GM18873 (cell line): ENCODE measurements at regions not wholly inside any gene's neighbourhood (a gene's known extent, or its start where the extent isn't known, plus 50 kb on each side); places are given as distances from the start of the nearest gene placed in this dataset.
"Not testable (repeated sequence)": the region's sequence is repeated elsewhere in the genome, so short reads cannot be mapped to it uniquely, and the experiment has no call there.

Experiments
- ATAC-seq: cut with Tn5 transposase; IDR thresholded peaks from one replicate; pipeline ENCODE4 v1.9.1; 2021; ENCODE audit warnings: mild to moderate bottlenecking, moderate library complexity, moderate number of reproducible peaks; ENCODE audit not compliant: unreplicated experiment, low FRiP score

DNA sequence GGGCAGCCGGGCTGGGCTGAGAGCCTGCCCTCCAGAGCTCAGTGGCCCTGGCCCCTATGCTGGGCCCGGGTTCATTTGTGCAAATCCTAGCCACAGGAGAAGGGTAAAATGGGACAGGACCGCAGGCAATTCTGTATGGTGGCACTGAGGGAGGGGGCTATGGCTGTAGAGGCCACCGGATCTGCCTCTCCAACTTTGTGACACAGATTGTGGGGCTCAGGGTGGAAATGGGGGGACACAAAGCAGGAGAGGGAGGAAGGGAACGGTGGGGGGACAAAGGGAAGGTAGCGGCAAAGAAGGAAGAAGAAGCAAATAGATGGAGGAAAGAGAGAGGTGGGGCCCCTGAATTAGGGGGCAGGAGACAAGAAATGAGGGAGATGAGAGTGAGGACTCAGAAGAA, 201.1 kb downstream of the SMAD2 start:
- ATAC-seq = no peak

DNA sequence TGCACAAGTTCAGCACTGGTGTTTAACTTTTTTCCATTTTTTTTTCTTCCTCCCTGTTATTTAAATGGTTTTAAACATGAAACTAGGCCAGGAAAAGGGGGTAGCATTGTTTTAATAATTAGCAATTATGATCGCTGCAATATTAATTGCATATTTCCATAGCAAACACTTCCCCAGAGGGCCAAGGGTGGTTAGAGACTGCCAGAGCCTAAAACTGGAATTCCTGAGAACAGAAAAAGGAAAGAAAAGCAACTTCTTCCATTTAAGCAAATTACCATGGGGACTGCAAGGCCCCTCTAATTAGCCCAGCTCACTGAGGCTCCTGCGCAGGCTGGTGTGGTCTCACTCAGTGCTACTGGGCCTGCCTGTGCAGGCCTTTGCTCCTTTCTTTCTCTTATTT, 201.5 kb downstream of the SMAD2 start:
- ATAC-seq = no peak

DNA sequence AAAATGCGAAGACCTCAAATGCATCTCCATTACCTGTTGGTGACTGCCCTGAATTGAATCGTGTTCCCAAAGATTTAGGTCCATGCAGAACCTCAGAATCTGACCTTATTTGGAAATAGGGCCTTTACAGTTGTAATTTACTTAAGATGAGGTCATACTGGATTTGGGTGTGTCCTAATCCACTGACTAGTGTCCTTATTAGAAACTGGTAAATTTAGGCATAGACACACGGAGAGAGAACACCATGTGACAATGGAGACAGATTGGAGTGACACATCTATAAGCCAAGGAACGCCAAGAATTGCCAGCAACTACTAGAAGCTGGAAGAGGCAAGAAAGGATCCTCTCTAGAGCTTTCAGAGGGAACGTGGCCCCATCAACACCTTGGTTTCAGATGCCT, 203.1 kb downstream of the SMAD2 start:
- no peak for ATAC-seq

DNA sequence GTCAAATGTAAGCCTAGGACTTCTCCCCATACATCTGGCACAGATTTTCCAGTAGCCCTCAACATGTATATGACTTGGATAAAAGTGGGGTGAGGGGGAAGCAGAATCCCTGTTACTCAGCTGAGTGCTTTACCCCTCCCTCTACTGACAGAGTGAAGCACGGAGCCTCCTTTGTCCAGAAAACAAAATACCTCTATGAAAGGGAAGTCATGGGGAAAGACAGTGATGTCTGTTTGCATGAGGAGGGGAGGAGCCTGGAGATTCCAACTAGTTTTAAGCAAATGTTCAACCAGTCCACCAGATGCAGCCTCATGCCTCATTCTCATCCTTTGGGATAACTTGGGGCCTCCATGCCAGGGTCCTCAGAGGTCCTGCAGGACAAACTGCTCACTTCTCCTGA, 203.9 kb downstream of the SMAD2 start:
- no peak for ATAC-seq

DNA sequence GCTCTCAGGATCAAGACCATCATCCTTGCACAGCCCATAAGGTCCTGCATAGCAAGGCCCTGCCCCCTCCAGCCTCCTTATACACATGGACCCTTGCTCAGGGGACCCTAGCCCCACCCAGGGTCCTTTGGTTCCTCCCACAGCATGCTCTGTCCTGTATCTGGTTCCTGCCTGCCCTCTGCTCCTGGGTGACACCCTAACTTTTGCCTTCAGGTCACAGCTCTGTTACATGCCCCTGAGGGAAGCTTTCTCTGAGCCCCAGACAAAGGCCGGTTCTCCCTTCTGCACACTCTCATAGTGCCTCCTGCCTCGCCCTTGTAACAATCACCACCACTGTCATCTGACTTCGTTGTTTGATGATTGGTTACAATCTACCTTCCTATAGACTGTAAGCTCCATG, 204.8 kb downstream of the SMAD2 start:
- no peak for ATAC-seq

DNA sequence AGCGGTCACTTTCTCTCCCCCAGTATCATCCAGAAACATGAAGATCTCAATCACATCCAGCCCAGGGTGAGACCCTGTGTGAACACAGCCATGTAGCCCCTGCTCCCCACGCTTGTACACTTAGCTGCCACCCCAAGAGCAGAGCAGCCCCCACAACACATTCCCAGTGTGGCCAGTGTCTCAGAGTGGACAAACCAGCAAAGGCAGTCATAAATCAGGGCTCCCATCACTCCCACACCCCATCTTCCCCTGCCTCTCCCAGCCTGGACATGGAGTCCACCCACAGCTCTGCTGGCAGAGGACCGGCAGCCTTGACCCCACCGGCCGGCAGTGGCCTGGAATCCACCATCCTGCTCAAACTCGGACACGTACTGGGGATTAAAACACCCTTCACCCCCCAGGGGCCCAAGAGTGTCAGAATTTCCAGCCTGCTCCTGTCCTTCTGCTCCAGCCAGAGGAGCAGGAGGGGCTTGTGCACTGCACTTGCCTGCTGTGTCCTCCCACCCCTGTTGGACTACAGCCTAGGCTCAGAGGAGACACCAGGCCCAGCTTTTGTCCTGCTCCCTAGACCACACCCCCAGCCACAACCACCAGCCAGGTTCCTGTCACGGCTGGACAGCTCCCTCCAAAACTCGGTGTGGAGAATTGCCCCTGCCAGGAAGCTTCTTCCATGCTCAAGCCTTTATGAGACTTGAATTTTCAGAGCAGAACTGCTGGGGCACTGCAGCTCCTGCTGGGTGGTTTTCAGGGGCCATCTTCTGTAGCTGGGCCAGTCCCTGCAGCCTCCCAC, 206.1 kb downstream of the SMAD2 start:
- ATAC-seq = no peak

DNA sequence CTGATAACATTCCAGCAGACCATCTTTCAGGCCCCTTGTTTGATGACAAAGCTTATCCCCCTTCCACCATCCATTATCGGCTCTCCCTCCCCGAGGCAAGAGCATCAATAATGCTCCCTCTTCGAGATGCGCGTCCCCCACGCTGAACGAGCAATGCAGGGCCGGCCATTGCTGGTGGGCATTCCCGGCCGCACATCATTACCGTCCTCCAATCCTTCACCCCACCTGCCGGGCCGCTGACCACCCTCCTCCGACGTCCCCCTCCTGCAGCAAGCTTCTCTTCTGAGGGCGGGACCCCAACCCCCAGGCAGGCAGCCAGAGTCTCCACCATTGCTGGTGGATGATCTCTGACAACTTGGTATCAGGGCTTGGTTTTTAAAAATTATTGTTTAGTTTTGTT, 208.6 kb downstream of the SMAD2 start:
- no peak for ATAC-seq

DNA sequence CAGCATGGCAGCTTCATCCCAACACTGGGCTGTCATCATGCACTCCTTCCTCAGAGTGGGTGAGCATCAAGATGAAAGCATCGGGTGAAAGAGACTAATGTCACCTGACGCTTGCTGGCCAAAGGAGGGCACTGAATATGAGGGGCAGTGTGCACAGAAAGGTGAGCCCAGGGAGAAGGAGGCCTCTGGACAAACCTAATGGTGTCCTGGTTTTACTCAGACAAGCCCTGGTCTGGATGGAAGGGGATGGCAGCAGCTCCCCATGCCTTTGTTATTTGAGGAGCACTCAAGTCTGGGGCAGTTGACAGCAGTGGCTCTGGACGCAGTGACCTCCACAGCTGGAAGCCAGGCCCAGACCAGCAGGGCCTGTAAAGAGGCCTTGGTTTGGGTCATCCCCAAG, 209.7 kb downstream of the SMAD2 start:
- ATAC-seq = no peak

DNA sequence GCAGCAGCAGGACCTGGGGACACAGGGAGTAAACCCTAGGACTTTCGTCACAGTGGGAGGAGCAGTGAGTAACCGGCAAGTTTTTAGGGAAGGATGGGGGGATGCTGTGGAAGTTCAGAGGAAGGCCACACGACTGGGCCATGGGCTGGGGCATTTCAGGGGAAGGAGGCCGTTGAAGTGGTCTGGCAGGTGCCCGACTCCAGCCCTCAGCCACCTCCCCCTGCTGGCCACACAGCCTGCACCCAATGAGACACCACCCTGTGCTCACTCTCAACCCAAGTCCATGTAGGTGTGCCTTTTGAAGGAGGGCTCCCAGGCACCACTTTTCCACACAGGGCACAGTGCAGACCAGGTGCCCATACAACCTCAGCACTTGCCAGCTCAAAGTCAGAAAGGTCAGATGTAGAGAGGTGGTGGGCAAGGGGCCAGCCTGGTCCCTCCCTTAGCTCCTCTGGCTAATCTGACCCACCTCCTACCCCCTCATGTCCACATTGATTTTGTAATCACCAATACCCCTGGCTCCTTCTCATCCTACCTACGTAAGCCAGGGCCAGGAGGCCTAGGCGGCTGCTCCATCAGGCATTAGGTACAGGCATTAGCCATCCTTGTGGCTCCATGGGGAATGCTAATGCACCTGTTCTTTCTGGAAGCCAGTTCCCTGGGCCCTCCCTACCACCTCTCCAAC, 211.2 kb downstream of the SMAD2 start:
- no peak for ATAC-seq

DNA sequence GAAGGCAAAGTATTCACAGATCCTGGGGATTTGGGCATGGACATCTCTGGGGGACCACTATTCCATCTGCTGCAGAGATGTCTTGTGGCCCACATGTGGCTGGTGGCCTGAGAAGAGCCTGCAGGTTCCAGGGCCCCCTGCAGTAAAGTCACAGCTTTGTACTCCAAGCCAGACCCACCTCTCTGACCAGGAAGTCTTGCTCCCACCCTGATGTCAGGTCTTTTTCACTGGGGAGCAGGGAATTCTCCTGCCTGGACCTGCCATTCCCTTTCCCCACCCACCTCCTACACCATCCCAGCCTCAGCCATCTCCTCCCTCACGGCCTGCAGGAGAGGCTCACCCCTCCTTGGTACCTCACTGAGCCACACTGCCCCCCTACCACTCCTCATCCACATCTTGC, 211.8 kb downstream of the SMAD2 start:
- no peak for ATAC-seq

DNA sequence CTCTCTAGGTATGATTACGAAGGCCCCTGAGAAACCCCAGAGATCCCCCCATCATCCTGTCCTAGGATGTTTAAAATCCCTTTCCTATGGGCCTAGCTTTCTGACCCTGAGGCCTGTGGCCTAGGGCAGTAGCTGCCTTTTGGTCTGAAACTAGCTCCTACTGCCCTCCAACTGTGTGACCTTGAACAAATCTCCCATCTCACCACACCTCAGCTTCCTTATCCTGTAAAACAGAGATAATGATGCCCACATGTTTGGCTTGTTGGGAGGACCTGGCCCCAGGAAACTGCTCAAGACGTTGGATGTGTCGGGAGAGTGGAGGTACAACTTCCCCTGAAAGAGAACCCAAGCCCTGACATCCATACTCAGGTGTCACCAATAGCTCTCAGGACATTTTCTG, 213.2 kb downstream of the SMAD2 start:
- ATAC-seq = no peak

DNA sequence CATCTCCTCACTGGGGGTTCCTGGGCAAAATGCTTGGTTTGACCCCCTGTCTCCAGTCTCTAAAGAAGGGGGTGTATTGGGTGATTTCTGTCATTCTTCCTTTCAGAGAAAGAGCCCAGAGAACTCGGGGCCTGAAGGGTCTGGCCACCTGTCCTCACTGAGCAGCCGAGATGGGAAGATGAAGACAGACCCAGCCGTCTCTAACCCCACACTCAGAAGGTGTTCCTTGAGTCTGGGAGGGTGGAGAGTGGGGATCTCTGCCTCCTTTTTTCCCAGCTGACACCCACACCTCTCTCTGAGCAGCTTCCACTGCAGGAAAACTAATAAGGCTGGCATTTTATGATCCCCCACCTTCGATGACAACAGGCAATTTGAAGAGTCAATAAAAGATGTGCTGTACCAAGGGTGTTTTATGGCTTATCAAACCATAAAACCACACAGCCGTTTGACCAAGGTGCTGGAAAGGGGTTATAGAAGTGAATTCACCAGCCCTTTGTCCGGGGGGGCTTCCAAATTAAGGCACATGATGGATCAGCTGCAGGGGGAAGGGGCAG, 213.8 kb downstream of the SMAD2 start:
- ATAC-seq = no peak

DNA sequence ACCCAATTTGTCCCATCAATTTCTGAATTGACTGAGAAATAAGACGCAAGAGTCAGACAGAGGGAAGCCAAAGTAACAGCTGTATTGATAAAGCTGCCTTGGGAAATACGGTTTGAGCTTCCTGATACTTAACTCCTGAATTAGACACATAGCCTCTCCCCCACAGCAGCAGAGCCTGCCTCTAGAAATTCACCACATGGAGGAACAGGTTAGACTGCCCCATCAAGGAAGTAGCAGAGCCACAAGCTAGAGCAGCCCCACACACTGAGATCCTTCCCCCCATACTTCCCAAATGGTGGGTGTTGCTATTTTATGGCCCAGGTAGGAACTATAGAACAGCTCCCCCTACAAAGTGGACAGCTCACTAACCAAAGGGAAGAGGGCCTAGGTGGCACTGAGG, 220.0 kb downstream of the SMAD2 start:
- no peak for ATAC-seq

DNA sequence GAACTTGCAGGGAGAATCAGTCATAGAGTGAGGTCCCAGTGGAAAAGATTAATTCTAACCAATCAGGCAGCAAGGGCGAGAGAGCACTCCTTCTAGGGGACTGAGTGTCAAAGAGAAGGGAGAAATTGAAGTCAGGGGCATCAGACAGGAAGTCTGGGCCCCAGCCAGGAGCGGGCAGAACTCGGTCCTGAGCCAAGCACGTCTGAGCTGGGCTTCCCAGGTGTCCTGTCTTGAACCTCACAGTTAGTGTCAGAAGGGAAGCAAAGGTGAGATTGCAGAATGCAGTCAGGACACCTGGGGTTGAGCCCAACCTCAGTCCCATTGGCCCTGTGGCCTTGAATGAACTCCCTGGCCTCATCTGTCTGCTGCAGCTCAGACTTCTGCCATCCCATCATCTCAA, 220.9 kb downstream of the SMAD2 start:
- ATAC-seq = no peak

DNA sequence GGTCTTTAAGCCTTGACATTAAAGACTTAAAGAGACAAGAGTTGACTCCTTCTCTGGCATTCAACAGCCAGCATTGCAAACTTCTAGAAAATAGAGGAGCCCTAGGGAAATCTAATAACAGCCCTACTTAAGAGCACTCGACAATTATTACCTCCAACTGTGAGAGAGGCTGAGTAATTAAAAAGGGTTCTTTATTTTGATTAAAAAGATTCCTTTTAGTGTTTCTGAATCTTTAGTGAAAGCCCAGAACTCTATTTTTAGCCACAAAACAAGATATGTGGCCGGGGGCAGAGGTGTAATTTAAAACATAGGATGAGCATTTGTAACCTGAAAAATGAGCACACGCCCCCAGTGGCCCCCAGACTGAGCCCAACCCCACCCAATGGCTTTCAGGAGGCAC, 222.3 kb downstream of the SMAD2 start:
- ATAC-seq = no peak

DNA sequence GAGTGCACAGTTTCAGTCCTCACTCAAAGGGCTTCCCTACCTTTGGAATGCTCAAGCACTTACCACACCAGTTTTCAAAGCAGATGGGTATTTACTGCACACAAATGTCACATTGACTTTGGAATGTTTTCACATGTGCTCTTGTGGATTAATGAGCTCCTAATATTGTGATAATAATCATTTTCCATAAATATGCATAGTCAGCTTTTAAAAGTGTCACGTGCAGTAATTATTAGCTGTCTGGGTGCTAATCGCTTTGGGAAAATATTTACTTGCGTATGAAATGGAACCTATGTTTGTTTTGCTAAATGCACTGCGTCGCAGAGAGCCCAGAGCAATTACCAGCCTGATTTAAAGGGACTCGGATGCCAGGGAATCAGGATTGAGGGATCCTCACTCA, 229.3 kb downstream of the SMAD2 start:
- no peak for ATAC-seq

DNA sequence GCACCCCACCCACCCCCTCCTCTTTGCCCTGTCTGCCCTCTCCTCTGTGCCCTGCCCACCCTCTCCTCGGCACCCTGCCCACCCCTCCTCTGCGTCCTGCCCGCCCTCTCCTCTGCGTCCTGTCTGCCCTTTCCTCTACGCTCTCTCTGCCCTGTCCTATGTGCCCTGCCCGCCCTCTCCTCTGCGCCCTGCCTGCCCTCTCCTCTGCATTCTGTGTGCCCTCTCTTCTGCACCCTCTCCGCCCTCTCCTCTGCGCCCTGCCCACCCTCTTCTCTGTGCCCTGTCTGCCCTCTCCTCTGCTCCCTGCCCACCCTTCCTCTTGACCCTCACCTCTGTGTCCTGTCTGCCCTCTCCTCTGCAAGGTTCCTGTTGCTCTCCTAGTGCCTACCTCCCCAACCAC, 233.6 kb downstream of the SMAD2 start:
- ATAC-seq = no peak

DNA sequence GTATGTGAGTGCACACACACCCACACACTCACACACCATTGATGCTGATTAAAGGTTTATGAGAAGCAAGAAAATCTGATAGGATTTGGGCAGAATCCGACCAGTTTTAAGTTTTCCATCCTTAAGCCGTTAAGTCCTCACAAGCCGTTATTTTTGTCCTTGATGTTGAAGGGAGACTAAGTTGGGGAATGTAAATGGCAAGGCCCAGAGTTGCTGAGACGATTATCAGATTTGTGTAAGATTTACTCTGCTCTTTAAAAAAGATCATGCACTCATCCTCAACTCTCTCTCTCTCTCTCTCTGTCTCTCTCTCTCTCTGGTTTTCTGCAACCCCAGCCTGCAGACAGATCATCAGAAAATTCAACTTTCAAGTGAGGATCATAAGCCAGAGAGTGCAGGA, 238.8 kb downstream of the SMAD2 start:
- no peak for ATAC-seq

DNA sequence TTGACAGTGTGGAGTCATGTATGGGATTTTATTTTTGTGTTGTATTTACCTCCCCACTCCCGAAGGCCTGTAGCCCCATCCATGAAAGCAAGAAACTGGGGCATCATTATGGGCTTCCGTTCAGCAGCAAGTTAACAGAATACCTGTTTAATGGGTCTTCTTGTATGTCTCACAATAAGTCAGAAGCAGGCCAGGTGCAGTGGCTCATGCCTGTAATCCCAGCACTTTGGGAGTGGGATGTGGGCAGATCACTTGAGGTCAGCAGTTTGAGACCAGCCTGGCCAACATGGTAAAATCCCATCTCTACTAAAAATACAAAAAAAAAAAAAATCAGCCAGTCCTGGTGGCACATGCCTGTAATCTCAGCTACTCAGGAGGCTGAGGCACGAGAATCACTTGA, 239.7 kb downstream of the SMAD2 start:
- not testable (repeated sequence) for ATAC-seq

DNA sequence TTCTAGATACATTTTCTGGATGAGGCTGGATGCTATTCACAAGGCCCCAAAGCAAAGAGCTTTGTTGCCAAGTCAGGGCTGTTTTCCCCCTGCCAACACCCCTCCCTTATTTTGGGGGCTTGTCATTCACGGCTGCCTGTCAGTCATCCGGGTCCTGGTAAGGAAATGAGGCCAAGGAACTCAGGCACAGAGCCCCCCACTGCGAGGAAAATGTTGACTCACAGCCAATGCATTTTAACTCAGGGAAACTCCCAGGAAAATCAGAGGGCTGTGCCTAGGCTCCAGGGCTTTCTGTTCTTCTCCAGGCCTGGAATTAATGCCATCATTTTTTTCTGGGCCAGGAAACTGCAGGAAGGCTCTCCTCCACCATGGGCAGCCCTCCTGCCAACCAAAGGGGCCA, 241.1 kb downstream of the SMAD2 start:
- ATAC-seq = no peak

DNA sequence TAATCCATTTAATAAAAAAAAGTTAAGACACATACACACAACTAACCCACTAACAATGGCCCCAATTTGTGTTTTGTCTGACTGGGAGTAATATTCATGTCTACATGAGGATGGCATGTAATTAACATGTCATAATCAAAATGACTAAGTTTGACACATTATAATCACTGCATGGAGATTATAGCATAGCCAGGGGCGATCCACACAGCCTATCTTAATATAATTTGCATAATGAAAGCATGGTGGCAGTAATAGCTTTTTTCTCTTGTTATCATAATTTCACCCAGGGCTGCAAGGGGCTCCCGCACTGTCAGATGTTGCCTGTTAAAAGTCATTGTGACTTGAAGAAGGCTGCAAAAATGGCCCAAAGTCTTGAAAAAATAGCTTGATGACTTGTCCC, 243.7 kb downstream of the SMAD2 start:
- no peak for ATAC-seq

DNA sequence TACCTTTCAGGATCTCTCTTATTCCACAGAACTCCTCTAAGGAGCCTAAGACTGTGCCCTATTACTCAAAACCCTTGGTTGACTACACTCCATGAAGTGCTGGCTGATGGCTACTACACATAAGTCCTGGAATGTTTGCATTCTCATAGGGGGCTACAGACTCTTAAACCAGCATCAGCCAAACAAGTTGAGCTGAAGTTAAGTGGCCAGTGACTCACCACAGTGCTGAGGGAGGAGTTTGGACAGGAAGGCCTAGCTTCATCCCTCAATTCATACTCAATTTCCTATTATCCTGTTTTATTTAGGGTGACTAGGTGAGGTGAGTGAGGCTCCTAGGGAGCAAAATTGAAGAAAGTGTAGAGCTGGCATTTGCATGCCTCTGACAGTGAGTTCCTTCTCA, 246.7 kb downstream of the SMAD2 start:
- ATAC-seq = no peak
